K562 (cell line): ENCODE measurements at regions not wholly inside any gene's neighbourhood (a gene's known extent, or its start where the extent isn't known, plus 50 kb on each side); places are given as distances from the start of the nearest gene placed in this dataset.

ENCODE experiments used
- CCNT2 ChIP-seq: IDR thresholded peaks from 2 replicates; pipeline ENCODE4 v1.6.1; 2011; ENCODE audit warnings: borderline replicate concordance, low read depth, mild to moderate bottlenecking, moderate library complexity, mixed read lengths, low read length; ENCODE audit not compliant: insufficient read length; ENCODE audit errors: extremely low read depth
- CHCHD3 ChIP-seq: fragments of 250-450 bp; sonication (Bioruptor Pico); IDR thresholded peaks from 2 replicates; pipeline ENCODE4 v2.1.2; 2022; ENCODE audit warnings: mild to moderate bottlenecking
- EGR1 ChIP-seq: fragments of 450-650 bp; conservative IDR thresholded peaks from 2 replicates; pipeline ENCODE4 v1.6.1; 2017; ENCODE audit warnings: mild to moderate bottlenecking
- EZH2 ChIP-seq: IDR thresholded peaks from 2 replicates; pipeline ENCODE4 v1.6.1; 2012; ENCODE audit warnings: low read depth, mild to moderate bottlenecking, inconsistent platforms, low read length, borderline replicate concordance
- FOXK1 ChIP-seq: sonication (generic); formaldehyde crosslinking; IDR thresholded peaks from 2 replicates; pipeline ENCODE4 v1.8.0; 2022; ENCODE audit warnings: missing genetic modification reagents, mild to moderate bottlenecking, borderline replicate concordance
- GATAD2A ChIP-seq: fragments of 450-650 bp; IDR thresholded peaks from 2 replicates; pipeline ENCODE4 v1.6.1; 2017
- MNT ChIP-seq, 2 experiments: fragments of 450-650 bp; conservative IDR thresholded peaks; 2 replicates each; pipeline ENCODE4 v1.6.1; 2017; ENCODE audit warnings: mild to moderate bottlenecking in 2 of 2, moderate library complexity in 2 of 2
- SMARCA5 ChIP-seq: fragments of 450-650 bp; IDR thresholded peaks from 2 replicates; pipeline ENCODE4 v1.6.1; 2016
- SNAPC5 ChIP-seq: fragments of 250-450 bp; sonication (Bioruptor Pico); IDR thresholded peaks from 2 replicates; pipeline ENCODE4 v1.8.0; 2021; ENCODE audit warnings: moderate library complexity, mild to moderate bottlenecking, inconsistent platforms
- STAT5A ChIP-seq: IDR thresholded peaks from 2 replicates; pipeline ENCODE4 v1.6.1; 2012; ENCODE audit warnings: low read length, inconsistent platforms, borderline replicate concordance
- TF ChIP-seq, protein P1 (sequence below): sonication (generic); formaldehyde crosslinking; IDR thresholded peaks from 2 replicates; pipeline ENCODE4 v1.8.0; 2022; ENCODE audit warnings: mild to moderate bottlenecking, missing genetic modification reagents
- TF ChIP-seq, protein P2 (sequence below): fragments of 150-350 bp; conservative IDR thresholded peaks from 2 replicates; pipeline ENCODE4 v1.6.1; 2014; ENCODE audit warnings: low read length
- TF ChIP-seq, protein P3 (sequence below): sonication (generic); formaldehyde crosslinking; IDR thresholded peaks from 2 replicates; pipeline ENCODE4 v1.9.0; 2022; ENCODE audit warnings: mild to moderate bottlenecking, missing genetic modification reagents
- TF ChIP-seq, protein P4 (sequence below), 2 experiments: fragments of 450-650 bp; IDR thresholded peaks; 2 replicates each; pipeline ENCODE4 v1.6.1; 2018; ENCODE audit warnings: mild to moderate bottlenecking in 2 of 2, low read depth in 1 of 2; ENCODE audit not compliant: partially characterized antibody in 2 of 2

DNA sequence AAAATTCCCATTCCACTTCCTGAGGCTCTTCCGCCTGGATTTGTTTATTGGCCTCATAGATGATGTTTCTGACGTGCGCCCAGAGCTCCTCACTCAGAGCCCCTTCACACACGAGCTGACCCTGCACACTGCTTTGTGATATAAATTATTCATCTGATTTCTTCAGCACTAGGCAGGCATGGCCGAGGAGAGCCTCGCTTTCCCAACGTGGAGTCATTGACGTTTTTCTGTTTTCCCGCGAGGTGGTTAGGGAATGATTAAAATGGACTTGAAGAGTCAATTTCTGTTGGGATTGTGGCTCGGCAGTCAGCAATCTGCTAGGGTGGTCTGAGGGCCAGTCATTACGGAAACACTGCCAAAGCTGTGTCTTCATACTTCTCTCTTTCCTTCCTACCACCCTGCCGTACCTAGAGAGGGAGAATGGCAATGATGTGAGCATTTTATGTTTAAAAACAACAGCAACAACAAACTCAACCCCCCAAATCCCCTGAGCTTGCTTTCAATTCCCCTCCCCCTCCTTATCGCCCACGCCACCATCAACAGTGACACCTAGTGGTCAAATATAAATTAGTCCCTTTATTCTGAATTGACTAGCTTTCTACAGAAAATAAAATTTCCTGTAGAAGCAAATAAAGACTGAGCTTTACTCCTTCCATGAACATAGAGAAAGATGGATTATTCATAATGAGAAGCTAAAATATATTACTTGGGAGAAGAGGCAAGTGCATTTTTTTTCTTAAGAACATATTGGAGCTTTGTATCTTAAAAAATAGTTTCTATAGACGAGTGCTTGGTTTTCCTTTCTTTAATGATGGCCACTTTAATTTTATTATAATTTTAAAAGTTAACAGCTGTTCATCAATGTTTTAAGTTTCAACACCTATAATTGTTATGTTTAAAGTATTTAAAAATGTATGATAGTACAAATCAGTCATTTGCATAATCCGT lies 285.1 kb downstream of the MTX2 start (continued):
- TF ChIP-seq, protein P1, sequence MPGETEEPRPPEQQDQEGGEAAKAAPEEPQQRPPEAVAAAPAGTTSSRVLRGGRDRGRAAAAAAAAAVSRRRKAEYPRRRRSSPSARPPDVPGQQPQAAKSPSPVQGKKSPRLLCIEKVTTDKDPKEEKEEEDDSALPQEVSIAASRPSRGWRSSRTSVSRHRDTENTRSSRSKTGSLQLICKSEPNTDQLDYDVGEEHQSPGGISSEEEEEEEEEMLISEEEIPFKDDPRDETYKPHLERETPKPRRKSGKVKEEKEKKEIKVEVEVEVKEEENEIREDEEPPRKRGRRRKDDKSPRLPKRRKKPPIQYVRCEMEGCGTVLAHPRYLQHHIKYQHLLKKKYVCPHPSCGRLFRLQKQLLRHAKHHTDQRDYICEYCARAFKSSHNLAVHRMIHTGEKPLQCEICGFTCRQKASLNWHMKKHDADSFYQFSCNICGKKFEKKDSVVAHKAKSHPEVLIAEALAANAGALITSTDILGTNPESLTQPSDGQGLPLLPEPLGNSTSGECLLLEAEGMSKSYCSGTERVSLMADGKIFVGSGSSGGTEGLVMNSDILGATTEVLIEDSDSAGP, result no peak
- no peak for TF ChIP-seq EZH2
- TF ChIP-seq MNT (conservative IDR thresholded peaks at IDR 0.05), result no peak
- TF ChIP-seq EGR1, result peak; percentile 99
- TF ChIP-seq, protein P2, sequence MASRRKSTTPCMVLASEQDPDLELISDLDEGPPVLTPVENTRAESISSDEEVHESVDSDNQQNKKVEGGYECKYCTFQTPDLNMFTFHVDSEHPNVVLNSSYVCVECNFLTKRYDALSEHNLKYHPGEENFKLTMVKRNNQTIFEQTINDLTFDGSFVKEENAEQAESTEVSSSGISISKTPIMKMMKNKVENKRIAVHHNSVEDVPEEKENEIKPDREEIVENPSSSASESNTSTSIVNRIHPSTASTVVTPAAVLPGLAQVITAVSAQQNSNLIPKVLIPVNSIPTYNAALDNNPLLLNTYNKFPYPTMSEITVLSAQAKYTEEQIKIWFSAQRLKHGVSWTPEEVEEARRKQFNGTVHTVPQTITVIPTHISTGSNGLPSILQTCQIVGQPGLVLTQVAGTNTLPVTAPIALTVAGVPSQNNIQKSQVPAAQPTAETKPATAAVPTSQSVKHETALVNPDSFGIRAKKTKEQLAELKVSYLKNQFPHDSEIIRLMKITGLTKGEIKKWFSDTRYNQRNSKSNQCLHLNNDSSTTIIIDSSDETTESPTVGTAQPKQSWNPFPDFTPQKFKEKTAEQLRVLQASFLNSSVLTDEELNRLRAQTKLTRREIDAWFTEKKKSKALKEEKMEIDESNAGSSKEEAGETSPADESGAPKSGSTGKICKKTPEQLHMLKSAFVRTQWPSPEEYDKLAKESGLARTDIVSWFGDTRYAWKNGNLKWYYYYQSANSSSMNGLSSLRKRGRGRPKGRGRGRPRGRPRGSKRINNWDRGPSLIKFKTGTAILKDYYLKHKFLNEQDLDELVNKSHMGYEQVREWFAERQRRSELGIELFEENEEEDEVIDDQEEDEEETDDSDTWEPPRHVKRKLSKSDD, result no peak
- no peak for TF ChIP-seq CHCHD3
- TF ChIP-seq SMARCA5, result no peak
- TF ChIP-seq STAT5A, result no peak
- TF ChIP-seq SNAPC5 (CRISPR knock-in tag), result no peak
- no peak for TF ChIP-seq FOXK1 (CRISPR knock-in tag)
- TF ChIP-seq, protein P3, sequence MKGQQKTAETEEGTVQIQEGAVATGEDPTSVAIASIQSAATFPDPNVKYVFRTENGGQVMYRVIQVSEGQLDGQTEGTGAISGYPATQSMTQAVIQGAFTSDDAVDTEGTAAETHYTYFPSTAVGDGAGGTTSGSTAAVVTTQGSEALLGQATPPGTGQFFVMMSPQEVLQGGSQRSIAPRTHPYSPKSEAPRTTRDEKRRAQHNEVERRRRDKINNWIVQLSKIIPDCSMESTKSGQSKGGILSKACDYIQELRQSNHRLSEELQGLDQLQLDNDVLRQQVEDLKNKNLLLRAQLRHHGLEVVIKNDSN (CRISPR knock-in tag), result no peak
- no peak for TF ChIP-seq GATAD2A
- TF ChIP-seq CCNT2, result no peak
- TF ChIP-seq, protein P4, sequence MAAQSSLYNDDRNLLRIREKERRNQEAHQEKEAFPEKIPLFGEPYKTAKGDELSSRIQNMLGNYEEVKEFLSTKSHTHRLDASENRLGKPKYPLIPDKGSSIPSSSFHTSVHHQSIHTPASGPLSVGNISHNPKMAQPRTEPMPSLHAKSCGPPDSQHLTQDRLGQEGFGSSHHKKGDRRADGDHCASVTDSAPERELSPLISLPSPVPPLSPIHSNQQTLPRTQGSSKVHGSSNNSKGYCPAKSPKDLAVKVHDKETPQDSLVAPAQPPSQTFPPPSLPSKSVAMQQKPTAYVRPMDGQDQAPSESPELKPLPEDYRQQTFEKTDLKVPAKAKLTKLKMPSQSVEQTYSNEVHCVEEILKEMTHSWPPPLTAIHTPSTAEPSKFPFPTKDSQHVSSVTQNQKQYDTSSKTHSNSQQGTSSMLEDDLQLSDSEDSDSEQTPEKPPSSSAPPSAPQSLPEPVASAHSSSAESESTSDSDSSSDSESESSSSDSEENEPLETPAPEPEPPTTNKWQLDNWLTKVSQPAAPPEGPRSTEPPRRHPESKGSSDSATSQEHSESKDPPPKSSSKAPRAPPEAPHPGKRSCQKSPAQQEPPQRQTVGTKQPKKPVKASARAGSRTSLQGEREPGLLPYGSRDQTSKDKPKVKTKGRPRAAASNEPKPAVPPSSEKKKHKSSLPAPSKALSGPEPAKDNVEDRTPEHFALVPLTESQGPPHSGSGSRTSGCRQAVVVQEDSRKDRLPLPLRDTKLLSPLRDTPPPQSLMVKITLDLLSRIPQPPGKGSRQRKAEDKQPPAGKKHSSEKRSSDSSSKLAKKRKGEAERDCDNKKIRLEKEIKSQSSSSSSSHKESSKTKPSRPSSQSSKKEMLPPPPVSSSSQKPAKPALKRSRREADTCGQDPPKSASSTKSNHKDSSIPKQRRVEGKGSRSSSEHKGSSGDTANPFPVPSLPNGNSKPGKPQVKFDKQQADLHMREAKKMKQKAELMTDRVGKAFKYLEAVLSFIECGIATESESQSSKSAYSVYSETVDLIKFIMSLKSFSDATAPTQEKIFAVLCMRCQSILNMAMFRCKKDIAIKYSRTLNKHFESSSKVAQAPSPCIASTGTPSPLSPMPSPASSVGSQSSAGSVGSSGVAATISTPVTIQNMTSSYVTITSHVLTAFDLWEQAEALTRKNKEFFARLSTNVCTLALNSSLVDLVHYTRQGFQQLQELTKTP (IDR thresholded peaks at IDR 0.05; ENCODE audit: low read depth in 1 of 2, partially characterized antibody in 2 of 2), result peak in 1 of 2 experiments; percentile 59
